ENCODE measurements at regions not wholly inside any gene's neighbourhood (a gene's known extent, or its start where the extent isn't known, plus 50 kb on each side); places are given as distances from the start of the nearest gene placed in this dataset.

DNA sequence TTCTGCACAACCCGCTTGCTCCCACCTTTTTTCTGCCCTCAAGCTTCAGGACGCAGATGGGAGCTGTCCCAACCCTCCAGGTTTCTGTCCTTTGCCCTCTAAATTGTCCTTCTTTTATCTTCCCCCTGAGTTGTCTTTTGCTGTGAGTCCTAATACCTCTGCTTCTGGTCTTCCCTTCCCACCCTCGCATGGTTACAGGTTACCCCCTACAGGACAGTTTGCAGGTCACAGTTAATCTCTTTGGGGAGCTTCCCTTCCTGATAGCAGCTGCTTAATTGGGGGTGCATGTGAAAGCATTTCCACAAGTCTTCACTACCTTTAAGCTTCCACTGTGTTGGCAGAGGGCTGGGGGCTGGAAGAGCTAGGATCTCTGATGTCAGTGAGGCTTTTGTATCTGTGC is 121.5 kb upstream of the CXCL12 start:
- TF ChIP-seq PPARA (CRISPR knock-in tag; IDR thresholded peaks at IDR 0.05; ENCODE audit: borderline replicate concordance) = no peak
- TF ChIP-seq TCF4 (CRISPR knock-in tag; IDR thresholded peaks at IDR 0.05; ENCODE audit: borderline replicate concordance) = no peak
- no peak for TF ChIP-seq ZNF70 (CRISPR knock-in tag; IDR thresholded peaks at IDR 0.05)
- no peak for TF ChIP-seq RARB (CRISPR knock-in tag; IDR thresholded peaks at IDR 0.05)
- no peak for TF ChIP-seq ZNF565 (CRISPR knock-in tag; conservative IDR thresholded peaks at IDR 0.05; ENCODE audit: low read depth)
- TF ChIP-seq, protein P1, sequence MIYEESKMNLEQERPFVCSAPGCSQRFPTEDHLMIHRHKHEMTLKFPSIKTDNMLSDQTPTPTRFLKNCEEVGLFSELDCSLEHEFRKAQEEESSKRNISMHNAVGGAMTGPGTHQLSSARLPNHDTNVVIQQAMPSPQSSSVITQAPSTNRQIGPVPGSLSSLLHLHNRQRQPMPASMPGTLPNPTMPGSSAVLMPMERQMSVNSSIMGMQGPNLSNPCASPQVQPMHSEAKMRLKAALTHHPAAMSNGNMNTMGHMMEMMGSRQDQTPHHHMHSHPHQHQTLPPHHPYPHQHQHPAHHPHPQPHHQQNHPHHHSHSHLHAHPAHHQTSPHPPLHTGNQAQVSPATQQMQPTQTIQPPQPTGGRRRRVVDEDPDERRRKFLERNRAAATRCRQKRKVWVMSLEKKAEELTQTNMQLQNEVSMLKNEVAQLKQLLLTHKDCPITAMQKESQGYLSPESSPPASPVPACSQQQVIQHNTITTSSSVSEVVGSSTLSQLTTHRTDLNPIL (CRISPR knock-in tag; IDR thresholded peaks at IDR 0.05; ENCODE audit: low read depth) = no peak
- TF ChIP-seq PATZ1 (CRISPR knock-in tag; IDR thresholded peaks at IDR 0.05; ENCODE audit: borderline replicate concordance) = no peak
- no peak for TF ChIP-seq CSRNP3 (CRISPR knock-in tag; IDR thresholded peaks at IDR 0.05)
- no peak for TF ChIP-seq ESRRG (CRISPR knock-in tag; IDR thresholded peaks at IDR 0.05)
- TF ChIP-seq BACH2 (CRISPR knock-in tag; IDR thresholded peaks at IDR 0.05; ENCODE audit: borderline replicate concordance) = no peak
- no peak for TF ChIP-seq SNAI2 (CRISPR knock-in tag; IDR thresholded peaks at IDR 0.05)
- TF ChIP-seq, protein P2, sequence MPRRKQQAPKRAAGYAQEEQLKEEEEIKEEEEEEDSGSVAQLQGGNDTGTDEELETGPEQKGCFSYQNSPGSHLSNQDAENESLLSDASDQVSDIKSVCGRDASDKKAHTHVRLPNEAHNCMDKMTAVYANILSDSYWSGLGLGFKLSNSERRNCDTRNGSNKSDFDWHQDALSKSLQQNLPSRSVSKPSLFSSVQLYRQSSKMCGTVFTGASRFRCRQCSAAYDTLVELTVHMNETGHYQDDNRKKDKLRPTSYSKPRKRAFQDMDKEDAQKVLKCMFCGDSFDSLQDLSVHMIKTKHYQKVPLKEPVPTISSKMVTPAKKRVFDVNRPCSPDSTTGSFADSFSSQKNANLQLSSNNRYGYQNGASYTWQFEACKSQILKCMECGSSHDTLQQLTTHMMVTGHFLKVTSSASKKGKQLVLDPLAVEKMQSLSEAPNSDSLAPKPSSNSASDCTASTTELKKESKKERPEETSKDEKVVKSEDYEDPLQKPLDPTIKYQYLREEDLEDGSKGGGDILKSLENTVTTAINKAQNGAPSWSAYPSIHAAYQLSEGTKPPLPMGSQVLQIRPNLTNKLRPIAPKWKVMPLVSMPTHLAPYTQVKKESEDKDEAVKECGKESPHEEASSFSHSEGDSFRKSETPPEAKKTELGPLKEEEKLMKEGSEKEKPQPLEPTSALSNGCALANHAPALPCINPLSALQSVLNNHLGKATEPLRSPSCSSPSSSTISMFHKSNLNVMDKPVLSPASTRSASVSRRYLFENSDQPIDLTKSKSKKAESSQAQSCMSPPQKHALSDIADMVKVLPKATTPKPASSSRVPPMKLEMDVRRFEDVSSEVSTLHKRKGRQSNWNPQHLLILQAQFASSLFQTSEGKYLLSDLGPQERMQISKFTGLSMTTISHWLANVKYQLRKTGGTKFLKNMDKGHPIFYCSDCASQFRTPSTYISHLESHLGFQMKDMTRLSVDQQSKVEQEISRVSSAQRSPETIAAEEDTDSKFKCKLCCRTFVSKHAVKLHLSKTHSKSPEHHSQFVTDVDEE (CRISPR knock-in tag; IDR thresholded peaks at IDR 0.05) = no peak
- TF ChIP-seq ZFP3 (CRISPR knock-in tag; IDR thresholded peaks at IDR 0.05) = no peak
- no peak for TF ChIP-seq CSDC2 (CRISPR knock-in tag; IDR thresholded peaks at IDR 0.05)
- no peak for TF ChIP-seq POU6F1 (CRISPR knock-in tag; IDR thresholded peaks at IDR 0.05; ENCODE audit: borderline replicate concordance, low read depth)
- TF ChIP-seq ZC3H10 (CRISPR knock-in tag; IDR thresholded peaks at IDR 0.05) = no peak
- no peak for TF ChIP-seq OSR1 (CRISPR knock-in tag; IDR thresholded peaks at IDR 0.05)
- no peak for TF ChIP-seq ARNTL (CRISPR knock-in tag; IDR thresholded peaks at IDR 0.05; ENCODE audit: borderline replicate concordance, low read depth)
- TF ChIP-seq TOX (CRISPR knock-in tag; IDR thresholded peaks at IDR 0.05; ENCODE audit: borderline replicate concordance) = no peak
- no peak for TF ChIP-seq ZNF8 (CRISPR knock-in tag; IDR thresholded peaks at IDR 0.05)
- no peak for ATAC-seq

DNA sequence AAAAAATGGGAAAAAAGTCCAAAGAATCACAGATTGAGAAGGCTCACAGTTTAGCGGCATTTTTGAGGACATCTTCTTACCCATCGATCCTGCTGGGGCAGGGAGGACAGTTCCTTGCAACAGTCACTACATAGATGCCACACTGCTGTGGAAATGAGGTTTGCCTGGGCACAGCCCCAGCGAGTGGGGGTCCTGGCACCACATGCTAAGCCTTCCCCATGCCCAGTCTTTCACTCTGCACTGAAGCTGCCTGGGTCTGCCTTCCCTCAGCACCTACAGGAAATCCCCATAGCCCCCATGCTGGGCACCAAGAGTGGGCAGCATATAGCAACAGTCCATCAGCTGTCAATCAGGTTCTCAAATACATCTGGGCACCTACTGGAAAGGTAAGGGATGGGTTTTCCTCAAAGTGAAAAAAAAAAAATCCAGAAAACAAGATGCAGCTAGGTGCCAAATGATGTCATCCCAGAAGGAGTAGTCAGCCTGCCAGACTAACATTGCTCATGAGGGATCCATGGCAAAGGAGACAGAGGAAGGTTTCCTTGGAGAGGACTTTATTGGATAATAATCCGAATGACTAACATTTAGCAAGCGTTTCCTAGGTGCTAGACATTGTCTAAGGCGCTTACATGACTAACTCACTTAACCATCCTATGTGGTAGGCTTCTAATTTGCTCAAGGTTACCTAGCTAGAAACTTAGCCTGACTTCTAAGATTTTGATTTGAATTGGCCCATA is 125.7 kb upstream of the CXCL12 start:
- no peak for ATAC-seq
- TF ChIP-seq OSR1 (CRISPR knock-in tag; IDR thresholded peaks at IDR 0.05) (no peak), CSDC2 (CRISPR knock-in tag; IDR thresholded peaks at IDR 0.05) (no peak)

DNA sequence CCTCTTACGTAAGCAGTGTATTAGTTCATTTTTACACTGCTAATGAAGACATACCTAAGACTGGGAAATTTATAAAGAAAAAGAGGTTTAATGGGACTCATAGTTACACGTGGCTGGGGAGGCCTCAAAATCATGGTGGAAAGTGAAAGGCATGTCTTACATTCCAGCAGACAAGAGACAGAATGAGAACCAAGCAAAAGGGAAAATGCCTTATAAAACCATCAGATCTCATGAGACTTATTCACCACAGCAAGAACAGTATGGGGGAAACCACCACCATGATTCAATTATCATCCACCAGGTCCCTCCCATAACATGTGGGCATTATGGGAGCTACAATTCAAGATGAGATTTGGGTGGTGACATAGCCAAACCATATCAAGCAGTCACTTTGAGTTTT is 126.3 kb upstream of the CXCL12 start:
- TF ChIP-seq ZNF565 (CRISPR knock-in tag; conservative IDR thresholded peaks at IDR 0.05; ENCODE audit: low read depth) (no peak), ESRRG (CRISPR knock-in tag; IDR thresholded peaks at IDR 0.05) (no peak)
- no peak for ATAC-seq

Data from SK-N-SH treated with all-trans-retinoic acid at 6 μM for 48 hours (cell line).